Stimulated activated CD4-positive, alpha-beta T cell treated with anti-CD3 and anti-CD28 coated beads, Interleukin-1b, Interleukin-23, amount 100 ng/mL, for 4 hours (primary cell): ENCODE measurements at regions not wholly inside any gene's neighbourhood (a gene's known extent, or its start where the extent isn't known, plus 50 kb on each side); places are given as distances from the start of the nearest gene placed in this dataset.

Experiments used
- DNase-seq, 2 donors: peaks; one replicate each; pipeline ENCODE4 v3.0.0-alpha.2; 2020; ENCODE audit warnings: low read depth in 2 of 2

DNA sequence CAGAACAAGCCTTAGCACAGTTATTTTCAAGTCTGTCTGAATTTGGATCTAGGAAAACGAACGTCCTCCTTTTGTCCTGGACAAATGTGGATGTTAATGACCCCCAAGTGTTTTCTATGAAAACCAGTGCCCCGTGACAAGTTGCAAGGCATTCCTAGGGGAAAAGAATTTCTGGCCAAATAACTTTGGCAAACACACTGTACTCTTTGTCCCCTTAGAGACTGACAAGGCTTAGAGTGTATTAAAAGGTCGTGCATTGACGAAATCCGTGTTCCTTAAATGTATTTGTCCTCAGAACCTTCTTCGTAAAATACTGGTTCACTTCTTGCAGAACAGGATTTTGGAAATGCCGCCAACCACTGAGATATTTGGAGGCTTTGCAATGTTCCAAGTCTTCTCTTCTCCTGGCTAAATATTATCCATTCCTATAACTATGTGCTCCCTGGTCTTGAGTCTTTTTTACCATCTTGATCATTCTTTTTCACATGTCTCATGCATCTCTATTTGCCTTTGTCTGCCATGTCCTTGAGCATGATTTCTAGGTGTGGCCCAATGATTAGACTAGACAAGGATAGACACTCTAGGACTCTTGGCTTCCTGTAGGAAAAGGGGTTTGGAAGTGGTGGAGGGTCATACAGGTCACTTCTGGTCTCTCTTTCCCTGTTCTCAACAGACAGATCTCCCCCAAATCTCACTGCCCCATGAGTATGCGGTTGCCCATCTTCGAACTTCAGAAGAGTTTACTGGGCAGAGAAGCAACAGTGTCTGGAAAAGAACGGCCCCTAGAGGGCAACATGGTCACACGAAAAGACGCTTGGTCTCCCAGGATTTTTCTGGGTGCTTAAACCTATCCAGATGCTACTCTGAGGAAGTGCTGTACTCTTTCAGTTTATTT, 117.5 kb downstream of the EDEM1 start:
- peak; percentile 4 to 5 for DNase-seq

DNA sequence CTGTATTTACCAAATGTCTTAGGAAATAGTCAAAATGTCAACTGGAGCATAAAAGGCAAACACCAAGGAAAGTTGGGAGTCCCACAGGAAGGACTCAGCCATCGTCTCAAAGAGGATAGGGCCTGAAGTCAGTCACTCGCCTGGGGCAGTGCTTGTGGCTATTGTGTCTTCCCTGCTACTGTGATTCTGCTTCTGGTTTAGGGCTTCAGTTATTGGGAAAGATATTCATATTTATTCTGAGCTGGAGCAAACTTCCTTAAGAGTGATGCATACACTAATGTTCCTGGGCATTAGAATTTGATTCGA, 118.1 kb downstream of the EDEM1 start:
- no peak for DNase-seq

DNA sequence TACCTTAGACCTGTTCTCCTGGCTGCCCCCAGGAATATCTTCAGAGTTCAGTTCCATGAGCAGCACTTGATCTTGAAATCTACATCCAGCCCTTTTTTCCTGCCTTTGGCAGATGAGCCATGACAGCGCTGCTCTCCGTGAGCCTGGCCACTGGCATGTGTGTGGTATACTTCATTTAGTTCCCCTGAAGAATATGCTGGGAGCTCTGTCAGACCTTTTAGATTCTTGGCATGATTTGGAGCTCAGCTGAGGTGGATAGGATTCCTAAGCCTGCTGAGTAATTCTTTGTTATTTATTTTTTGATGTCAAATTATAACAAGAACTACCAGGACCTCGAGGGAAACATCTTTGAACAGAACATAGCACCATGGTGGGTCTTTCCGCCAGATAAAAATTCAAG, 121.7 kb downstream of the EDEM1 start:
- DNase-seq: no peak

DNA sequence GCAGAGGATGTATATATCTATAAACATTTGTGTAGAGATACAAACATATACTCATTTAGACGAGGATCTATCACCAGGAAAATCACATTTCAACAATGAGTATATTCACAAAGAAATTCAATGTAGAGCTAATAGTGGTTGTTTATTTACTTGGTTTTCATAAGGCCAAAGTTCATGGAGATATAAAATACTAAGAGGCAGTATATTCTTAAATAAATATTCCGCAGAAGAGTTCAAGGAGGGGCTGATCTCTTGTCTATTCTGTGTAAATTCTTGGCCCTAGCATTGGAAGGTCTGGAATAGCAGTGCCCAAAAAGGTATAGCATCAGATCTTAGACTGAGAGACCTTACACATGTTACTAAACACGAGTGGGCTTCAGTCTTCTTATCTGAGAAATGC, 122.1 kb downstream of the EDEM1 start:
- DNase-seq: no peak

DNA sequence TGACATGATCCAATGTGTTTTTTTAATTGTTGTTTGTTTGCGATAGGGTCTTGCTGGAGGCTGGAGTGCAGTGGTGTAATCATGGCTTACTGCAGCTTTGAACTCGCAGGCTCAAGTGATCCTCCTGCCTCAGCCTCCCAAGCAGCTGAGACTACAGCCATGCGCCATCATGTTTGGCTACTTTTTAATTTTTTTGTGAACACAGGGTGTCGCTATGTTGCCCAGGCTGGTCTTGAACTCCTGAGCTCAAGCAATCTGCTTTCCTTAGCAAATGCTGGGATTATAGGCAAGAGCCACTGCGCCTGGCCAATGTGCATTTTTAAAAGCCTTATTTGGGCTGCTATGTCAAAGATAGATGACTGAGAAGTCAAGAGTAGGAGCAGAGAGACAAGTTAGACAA, 123.0 kb downstream of the EDEM1 start:
- DNase-seq: no peak

DNA sequence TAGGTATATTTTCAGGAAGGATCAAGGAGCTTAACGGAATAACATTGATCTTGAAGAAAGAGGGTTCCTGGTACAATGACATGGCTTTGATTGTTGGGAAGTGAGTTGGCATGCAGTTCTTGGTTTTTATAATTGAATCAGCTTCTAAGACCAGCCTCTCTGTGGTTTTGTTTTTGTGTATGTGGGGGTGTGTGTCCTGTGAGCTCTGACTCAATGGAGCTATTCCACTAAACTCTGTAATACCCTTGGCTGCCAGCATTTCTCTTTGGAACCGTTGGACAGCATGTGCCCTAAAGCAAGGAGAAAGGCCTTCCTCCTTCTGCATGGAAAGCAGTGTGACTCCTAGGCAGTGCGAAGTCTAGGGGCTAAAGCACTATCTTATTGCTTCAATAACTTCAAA, 124.8 kb downstream of the EDEM1 start:
- no peak for DNase-seq

DNA sequence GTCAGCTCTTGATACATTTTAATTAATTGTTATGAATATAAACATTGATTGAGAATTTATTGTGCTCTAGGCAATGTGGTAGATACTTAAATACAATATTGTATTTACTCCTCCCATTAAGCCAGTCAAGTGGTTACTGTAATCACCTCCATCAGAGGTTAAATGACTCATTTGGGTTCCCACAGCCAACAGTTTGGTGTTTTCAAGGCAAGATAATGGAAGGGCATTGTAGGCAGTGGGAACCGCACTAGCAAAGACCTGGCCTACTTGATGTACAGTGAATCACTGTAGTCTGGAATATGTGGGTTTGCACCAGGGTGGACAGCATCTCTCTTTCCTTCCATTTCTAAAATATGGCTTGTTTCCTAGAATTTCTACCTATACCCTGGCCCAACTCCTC, 127.4 kb downstream of the EDEM1 start:
- DNase-seq: no peak

DNA sequence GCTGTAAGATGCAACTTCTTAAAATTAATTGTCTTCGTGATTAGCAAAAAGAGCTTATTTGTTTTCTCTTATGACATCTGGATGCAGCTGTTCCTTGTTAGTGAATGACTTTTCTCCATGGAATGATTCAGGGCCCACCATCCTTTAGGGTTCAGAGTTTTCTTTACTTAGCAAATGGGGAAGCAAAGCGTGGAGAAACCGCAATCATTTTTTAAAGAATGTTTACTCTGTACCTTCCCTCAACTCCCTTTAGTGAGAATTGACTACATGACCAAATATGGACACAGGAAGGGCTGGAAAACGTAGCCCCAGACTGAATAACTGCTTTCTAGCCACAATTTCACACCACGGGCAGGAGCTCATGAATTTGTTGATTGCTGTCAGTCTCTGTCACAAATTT, 130.1 kb downstream of the EDEM1 start:
- no peak for DNase-seq

DNA sequence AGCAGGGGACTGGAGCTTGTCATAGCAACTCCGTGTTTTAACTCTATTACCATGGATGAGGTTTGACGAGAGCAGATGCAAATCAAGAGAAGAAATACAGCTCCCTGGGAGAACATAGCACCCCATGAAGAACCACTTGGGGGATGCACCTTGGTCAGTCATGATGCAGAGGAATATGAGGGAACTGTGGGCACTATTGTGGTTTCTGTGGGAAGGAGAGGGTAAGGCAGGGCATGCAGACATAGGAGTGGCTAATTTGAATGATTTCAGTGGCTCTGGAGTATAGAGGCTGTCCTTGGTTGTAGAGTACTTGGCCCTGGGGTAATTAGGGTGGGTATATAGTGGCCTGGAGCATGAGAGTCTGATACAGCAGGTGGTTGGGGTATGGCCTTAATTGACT, 131.9 kb downstream of the EDEM1 start:
- DNase-seq: no peak

DNA sequence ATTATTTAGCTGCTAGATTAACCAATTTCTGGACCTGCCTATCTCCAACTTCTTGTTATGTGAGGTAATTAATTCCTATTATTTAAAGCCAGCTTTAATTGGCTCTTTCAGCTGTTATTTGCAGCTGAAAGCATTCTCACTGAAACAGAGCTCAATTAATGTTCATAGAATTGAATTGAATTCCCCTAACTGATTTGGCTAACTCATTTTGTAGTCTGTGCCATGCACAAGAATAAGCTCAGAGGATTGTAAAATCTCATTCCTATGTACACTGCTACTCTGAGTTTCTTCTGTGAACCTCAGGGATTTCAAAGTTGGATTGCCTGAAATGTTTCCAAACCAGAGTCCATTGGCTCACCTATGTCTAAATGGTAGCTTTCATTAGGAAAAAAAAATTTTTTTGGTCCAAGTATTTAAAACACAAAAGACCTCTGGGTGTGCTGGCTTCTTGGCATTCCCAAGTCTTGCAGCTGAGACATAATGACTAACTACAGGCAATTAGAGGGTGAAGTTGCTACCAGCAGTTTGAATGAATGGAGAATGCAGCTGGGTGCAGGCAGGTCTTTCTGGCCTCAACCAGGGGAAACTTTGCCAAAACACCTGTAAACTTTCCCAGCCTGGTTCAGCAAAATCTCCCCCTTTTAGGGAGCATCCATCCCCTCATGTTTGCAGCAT, 134.3 kb downstream of the EDEM1 start:
- DNase-seq: no peak

DNA sequence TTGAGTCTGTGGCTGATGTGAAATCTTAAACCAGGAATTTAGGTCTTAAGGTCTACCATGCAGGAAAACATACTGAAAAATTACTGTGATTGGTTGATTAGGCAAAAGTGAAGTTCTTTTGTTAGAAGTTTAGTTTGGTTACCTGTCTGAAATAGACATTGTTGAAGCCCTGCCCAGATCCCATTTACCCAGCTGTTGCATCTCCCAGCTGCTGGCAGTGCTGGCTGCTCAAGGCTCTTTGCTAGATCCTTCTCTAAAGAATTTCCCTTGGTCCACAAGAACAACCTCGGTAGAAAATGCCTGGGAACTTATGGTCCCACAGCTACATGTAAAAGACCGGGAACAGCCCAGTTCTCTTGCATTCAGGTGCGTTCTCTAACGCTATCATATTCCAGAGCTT, 137.3 kb downstream of the EDEM1 start:
- no peak for DNase-seq

DNA sequence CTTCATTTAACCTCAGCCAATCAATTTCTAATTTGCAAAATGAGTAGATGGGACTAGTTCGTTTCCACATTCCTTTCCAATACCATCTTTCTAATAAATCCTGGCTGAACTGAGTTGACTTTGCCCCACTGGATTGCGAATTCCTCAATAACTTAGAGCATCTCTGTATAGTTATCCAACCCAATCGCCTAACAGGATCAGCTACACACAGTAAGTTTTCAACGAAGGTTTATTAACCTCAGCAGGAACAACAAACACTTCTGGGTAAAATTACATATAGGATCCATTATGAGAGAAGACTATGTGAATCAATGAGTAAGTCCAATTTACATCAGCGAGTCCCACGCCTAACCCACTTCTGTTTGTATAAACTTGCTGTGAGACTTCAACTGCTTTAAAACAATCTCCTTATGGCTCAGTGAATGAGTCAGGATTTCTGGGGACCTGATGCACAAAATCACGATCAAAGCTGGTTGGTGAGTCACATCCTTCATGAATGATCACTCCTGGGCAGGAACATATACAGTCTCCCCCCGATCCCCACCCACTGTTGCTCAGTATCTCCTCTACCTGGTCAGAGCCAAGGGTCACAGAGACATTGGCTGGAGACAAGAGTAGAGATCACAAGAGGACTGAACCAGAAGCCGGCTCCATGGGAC, 142.8 kb downstream of the EDEM1 start:
- no peak for DNase-seq

DNA sequence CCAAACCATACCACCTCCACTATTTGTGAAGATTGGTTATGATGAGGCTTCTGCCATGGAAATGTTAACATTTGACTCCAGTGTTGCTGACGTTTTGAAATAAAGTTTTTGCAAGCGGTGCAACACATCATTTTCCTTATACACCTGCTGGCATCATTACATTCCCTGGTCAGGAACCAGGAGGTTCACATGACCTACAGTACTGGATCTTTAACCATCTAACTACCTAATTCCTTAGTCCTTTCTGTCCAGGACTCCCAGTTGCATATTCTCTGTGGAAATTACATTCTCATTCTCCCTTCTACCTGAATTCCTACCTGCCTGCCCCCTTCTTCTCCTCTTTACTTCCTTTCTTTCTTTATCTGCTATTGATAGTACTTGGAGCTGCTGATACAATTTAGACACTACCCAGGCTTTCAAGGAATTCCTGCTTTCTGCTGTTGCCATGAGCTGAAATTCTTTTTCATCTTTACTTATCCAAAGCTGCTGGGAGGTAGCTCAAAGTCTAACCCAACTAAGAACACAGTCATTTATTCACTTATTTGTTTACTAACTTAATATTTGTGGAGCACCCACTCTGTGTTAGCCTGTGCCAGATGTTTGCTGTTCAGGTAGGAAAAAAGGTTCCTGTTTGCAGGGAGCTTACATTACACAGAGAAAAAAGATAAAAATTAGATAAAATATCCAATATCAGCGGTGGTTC, 144.2 kb downstream of the EDEM1 start:
- DNase-seq: no peak

DNA sequence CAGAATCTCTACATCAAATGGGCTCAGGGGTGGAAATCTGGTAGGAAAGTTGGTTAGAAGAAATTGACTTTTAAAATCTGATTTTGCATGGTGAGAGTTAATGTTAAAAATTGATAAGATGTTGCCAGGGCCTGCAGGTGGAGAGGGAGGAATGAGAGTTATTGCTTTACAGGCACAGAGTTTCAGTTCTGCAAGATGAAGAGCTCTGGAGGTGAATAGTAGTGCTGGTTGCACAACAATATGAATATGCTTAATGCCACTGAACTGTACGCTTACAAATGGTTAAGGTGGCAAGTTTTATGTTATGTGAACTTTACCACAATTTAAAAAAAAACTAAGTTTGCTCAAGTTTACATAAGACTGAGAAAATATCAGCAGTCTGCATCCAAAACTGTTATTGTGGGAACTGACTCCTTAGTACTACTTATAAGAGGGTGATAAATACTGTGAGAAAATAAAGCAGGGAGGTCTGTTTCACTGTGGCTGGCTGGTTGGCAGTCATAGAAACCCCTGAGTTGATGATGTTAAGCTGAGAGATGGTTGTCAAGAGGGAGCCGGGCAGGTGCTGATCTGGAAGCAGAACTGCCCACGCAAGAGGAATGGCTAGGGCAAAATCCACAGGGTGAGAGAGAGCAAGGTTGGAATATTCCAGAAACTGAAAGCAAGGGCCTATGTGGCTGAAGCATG, 144.9 kb downstream of the EDEM1 start:
- DNase-seq: no peak

DNA sequence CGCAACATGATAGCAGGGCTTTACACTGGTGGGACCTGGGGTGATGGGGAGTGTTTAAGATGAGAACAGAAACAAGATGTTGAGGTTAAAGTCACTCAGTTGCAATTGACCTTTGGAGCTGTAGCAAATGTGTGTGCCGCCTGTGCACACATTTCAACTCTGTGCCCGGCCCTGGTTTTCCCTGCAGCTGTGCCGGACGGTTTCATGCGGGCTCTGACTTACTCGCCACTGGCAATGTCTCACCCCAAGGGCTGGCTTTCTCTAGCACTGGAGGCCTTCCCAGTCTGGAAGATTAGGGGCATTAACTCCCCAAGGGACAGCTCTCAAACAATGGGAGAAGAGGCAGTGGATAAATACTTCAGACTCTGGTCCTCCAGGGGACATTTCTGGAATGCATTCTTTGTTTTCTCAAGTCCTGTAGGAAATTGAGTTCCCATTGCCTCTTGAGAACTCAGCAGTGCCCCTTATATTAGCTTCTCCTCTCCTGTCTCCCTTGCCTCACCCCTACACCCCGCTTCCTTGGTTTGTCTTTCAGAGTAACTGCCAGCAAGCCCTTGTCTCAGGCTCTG, 152.5 kb downstream of the EDEM1 start:
- DNase-seq: no peak

DNA sequence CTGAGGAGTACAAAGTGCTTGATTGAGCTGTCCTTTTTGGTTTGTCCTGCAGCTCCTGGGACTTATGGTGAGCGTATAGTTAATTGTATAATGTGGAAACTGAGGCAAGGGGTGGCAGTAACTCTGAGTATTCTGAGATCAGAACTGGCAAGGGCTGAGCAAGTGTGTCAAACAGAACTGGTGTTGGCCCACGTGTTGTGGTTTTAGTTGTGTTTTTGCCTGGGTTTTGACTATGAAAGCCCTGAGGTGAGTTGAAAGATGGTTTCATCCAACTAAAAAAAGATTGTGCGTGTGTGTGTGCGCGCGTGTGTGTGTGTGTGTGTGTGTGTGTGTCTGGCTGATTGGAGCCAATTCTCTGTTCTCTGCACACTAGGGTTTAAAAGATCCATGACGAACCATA, 154.1 kb downstream of the EDEM1 start:
- DNase-seq: no peak

DNA sequence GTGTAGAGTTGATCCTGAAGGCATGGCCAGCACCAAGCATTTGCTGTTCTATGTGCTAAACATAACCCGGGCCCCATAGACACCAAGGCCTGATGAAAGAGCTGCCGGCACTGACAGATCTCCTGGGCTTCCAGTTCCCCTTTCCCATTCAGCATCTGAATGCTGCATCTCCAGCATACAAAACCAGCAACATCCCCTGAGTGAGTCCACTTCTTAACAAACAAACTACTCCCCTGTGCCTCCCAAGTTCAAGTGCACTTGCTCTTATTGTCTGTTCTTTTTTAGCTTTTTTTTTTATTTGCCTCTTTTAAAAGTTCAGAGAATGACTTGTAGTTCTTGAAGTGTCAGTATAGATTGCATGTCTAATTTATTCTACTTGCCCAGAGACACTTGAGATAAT, 156.0 kb downstream of the EDEM1 start:
- no peak for DNase-seq

DNA sequence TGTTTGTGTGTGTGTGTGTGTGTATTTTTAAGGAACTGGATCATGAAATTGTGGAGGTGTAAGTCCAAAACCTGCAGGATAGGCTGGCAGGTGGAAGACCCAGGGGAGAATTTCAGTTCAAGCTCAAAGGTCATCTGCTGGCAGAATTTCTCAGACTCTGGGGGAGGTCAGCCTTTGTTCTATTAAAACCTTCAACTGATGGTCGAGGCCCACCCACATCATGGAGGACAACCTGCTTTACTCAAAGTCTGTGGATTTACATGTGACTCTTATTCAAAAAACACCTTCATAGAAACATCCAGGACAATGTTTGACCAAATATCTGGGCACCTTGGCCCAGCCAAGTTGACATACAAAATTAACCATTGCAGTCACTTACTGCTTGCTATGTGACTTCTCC, 157.2 kb downstream of the EDEM1 start:
- no peak for DNase-seq

DNA sequence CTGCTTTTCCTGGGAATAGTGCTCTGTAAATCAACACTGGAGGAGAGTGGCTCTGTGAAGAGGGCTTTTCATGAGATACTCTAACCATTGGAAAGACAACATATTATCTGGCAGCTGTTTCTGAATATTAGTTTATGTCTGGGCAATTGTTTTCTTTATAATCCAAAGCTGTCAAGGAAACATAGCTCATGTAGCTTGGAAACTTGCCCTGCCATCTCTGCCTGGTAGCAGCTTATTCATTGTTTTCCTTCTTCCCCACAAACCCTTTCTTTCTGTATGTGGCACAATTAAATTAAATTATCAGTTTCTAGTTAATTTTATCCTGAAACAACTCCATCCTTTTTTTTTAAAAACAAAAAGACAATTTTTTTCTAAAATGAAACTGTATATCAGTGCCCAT, 160.0 kb downstream of the EDEM1 start:
- DNase-seq: no peak

DNA sequence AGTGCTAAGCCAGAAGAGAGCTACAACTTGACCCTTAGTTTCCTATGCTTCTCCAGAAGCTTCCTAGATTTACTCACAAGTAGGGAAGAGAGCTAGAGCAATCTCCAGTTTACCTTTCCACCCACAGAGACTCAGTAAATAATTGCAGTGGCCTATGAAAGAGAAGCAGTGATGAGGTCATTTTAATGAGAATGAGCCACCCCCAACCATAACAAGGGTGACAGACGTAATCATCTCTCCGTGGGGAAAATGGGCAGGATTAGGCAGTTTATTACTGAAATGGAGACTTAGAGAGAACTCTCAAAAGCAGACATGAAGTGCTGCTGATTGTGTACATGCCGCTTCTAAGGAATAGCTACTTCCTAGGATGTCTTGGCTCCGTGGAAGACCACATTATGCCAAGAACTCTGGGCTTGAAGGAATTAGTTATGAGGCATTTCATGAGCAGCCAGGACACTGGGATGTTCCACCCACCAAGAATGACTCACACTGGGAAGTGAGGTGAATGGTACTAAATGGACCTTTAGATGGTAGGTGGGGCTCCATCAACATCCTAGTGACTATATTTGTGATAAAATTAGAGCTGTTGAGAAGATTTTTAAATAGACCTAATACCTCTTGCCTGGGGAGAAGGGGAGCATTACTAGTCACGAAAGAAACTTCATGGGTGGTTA, 160.9 kb downstream of the EDEM1 start:
- no peak for DNase-seq

DNA sequence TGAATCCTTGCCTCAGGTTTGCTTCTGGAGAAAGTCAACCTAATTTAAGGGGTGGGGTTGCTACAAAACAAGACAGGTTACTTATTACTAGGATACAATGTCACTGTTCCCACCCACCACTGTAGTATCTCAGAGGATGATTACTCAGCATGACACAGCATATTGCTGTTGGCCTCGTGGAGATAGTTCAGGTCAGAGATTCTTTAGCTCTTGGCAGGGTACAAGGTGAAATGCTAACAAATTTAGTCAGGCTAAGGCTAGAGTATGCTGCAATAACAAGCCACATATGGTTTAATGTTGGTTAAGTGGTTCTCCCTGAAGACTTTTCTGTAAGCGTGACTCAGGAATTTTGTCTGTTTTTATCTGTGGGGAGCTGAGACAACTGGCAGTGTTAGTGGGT, 161.8 kb downstream of the EDEM1 start:
- DNase-seq: no peak
